Activated T-helper 17 cell treated with anti-CD3 and anti-CD28 coated beads, Interleukin-2, amount 50 U/mL, for 72 hours (primary cell): ENCODE measurements at regions not wholly inside any gene's neighbourhood (a gene's known extent, or its start where the extent isn't known, plus 50 kb on each side); places are given as distances from the start of the nearest gene placed in this dataset.

ENCODE experiments used
- ATAC-seq: fragments of 150-1000 bp; cut with Tn5 transposase; replicated peaks from 2 replicates; pipeline ENCODE4 v1.10.0; 2021; ENCODE audit warnings: mild to moderate bottlenecking, moderate library complexity
- H3K27ac Mint-ChIP-seq: one replicate; pipeline ENCODE4 v1.8.0; 2022; ENCODE audit warnings: mixed read lengths
- H3K27me3 Mint-ChIP-seq: one replicate; pipeline ENCODE4 v1.8.0; 2022; ENCODE audit warnings: mixed read lengths
- H3K36me3 Mint-ChIP-seq: one replicate; pipeline ENCODE4 v1.8.0; 2022; ENCODE audit warnings: low read depth, mild to moderate bottlenecking, mixed read lengths
- H3K4me1 Mint-ChIP-seq: one replicate; pipeline ENCODE4 v1.8.0; 2022; ENCODE audit warnings: mixed read lengths
- H3K4me3 Mint-ChIP-seq: one replicate; pipeline ENCODE4 v1.8.0; 2022; ENCODE audit warnings: mild to moderate bottlenecking, mixed read lengths
- H3K9me3 Mint-ChIP-seq: one replicate; pipeline ENCODE4 v1.8.0; 2022; ENCODE audit warnings: mixed read lengths

GRCh38 chr17:79255046-79255445 is 180.4 kb downstream of the ENGASE start:
- Mint-ChIP-seq H3K27ac (no peak overlapping the region), H3K27me3 (peaks cover 38% of the 10 kb centered on the region), H3K4me3 (no peak overlapping the region), H3K9me3 (no peaks in the 10 kb centered on the region), H3K4me1 (no peaks in the 10 kb centered on the region), H3K36me3 (no peaks in the 10 kb centered on the region)
- ATAC-seq, result no peak

GRCh38 chr17:79252886-79253285 is 178.3 kb downstream of the ENGASE start:
- H3K4me3 Mint-ChIP-seq, result no peak overlapping the region
- H3K27ac Mint-ChIP-seq, result no peak overlapping the region
- no peaks in the 10 kb centered on the region for H3K4me1 Mint-ChIP-seq
- peaks cover 39% of the 10 kb centered on the region for H3K27me3 Mint-ChIP-seq
- H3K9me3 Mint-ChIP-seq, result no peaks in the 10 kb centered on the region
- no peak for ATAC-seq
- no peaks in the 10 kb centered on the region for H3K36me3 Mint-ChIP-seq

- H3K36me3 Mint-ChIP-seq, result no peaks in the 10 kb centered on the region
- ATAC-seq, result no peak
Observed at GRCh38 chr17:79251824-79252223, 177.2 kb downstream of the ENGASE start.

GRCh38 chr17:79249929-79250521 is 175.4 kb downstream of the ENGASE start:
- Mint-ChIP-seq H3K27me3 (peaks cover 35% of the 10 kb centered on the region), H3K27ac (no peak overlapping the region), H3K9me3 (no peaks in the 10 kb centered on the region), H3K4me3 (no peak overlapping the region), H3K4me1 (no peaks in the 10 kb centered on the region), H3K36me3 (no peaks in the 10 kb centered on the region)
- no peak for ATAC-seq

More at GRCh38 chr17:79251824-79252223, 177.2 kb downstream of the ENGASE start:
- Mint-ChIP-seq H3K4me1 (no peaks in the 10 kb centered on the region), H3K27me3 (peaks cover 36% of the 10 kb centered on the region), H3K9me3 (no peaks in the 10 kb centered on the region), H3K4me3 (no peak overlapping the region), H3K27ac (no peak overlapping the region)

GRCh38 chr17:79248843-79249493 is 174.3 kb downstream of the ENGASE start:
- ATAC-seq, result no peak
- Mint-ChIP-seq H3K36me3 (no peaks in the 10 kb centered on the region), H3K9me3 (no peaks in the 10 kb centered on the region), H3K27me3 (peaks cover 35% of the 10 kb centered on the region), H3K4me3 (no peak overlapping the region), H3K4me1 (no peaks in the 10 kb centered on the region), H3K27ac (no peak overlapping the region)

- H3K27me3 Mint-ChIP-seq, result peaks cover 22% of the 10 kb centered on the region
- no peaks in the 10 kb centered on the region for H3K4me1 Mint-ChIP-seq
- no peak overlapping the region for H3K27ac Mint-ChIP-seq
- ATAC-seq, result no peak
- no peaks in the 10 kb centered on the region for H3K36me3 Mint-ChIP-seq
- no peak overlapping the region for H3K4me3 Mint-ChIP-seq
- H3K9me3 Mint-ChIP-seq, result no peaks in the 10 kb centered on the region
Observed at GRCh38 chr17:79246225-79247190, 171.9 kb downstream of the ENGASE start.

- Mint-ChIP-seq H3K36me3 (no peaks in the 10 kb centered on the region), H3K9me3 (no peaks in the 10 kb centered on the region), H3K27me3 (peaks cover 18% of the 10 kb centered on the region), H3K27ac (no peak overlapping the region), H3K4me1 (no peaks in the 10 kb centered on the region), H3K4me3 (no peak overlapping the region)
- no peak for ATAC-seq
Observed at GRCh38 chr17:79244665-79245064, 170.0 kb downstream of the ENGASE start.

GRCh38 chr17:79243996-79244395 is 169.4 kb downstream of the ENGASE start:
- H3K4me1 Mint-ChIP-seq, result no peaks in the 10 kb centered on the region
- no peaks in the 10 kb centered on the region for H3K36me3 Mint-ChIP-seq
- H3K27me3 Mint-ChIP-seq, result peaks cover 13% of the 10 kb centered on the region
- H3K4me3 Mint-ChIP-seq, result no peak overlapping the region
- H3K27ac Mint-ChIP-seq, result no peak overlapping the region
- H3K9me3 Mint-ChIP-seq, result no peaks in the 10 kb centered on the region
- ATAC-seq, result no peak

GRCh38 chr17:79243603-79243990 is 169.0 kb downstream of the ENGASE start:
- Mint-ChIP-seq H3K27me3 (peaks cover 13% of the 10 kb centered on the region), H3K27ac (no peak overlapping the region), H3K36me3 (no peaks in the 10 kb centered on the region), H3K4me1 (no peaks in the 10 kb centered on the region), H3K9me3 (no peaks in the 10 kb centered on the region), H3K4me3 (no peak overlapping the region)
- no peak for ATAC-seq

- no peak for ATAC-seq
- Mint-ChIP-seq H3K4me1 (no peaks in the 10 kb centered on the region), H3K9me3 (no peaks in the 10 kb centered on the region), H3K36me3 (no peaks in the 10 kb centered on the region), H3K27me3 (peaks cover 13% of the 10 kb centered on the region), H3K27ac (no peak overlapping the region), H3K4me3 (no peak overlapping the region)
Observed at GRCh38 chr17:79242873-79243602, 168.4 kb downstream of the ENGASE start.

GRCh38 chr17:79242393-79242792 is 167.8 kb downstream of the ENGASE start:
- H3K27me3 Mint-ChIP-seq, result peaks cover 13% of the 10 kb centered on the region
- H3K27ac Mint-ChIP-seq, result no peak overlapping the region
- no peaks in the 10 kb centered on the region for H3K36me3 Mint-ChIP-seq
- ATAC-seq, result no peak
- no peak overlapping the region for H3K4me3 Mint-ChIP-seq
- no peaks in the 10 kb centered on the region for H3K4me1 Mint-ChIP-seq
- H3K9me3 Mint-ChIP-seq, result no peaks in the 10 kb centered on the region

GRCh38 chr17:79241616-79242015 is 167.0 kb downstream of the ENGASE start:
- no peaks in the 10 kb centered on the region for H3K4me1 Mint-ChIP-seq
- no peaks in the 10 kb centered on the region for H3K36me3 Mint-ChIP-seq
- H3K4me3 Mint-ChIP-seq, result no peak overlapping the region
- ATAC-seq, result no peak
- H3K9me3 Mint-ChIP-seq, result no peaks in the 10 kb centered on the region
- H3K27me3 Mint-ChIP-seq, result peaks cover 13% of the 10 kb centered on the region
- no peak overlapping the region for H3K27ac Mint-ChIP-seq

GRCh38 chr17:79239205-79239604 is 164.6 kb downstream of the ENGASE start:
- H3K9me3 Mint-ChIP-seq, result no peaks in the 10 kb centered on the region
- H3K36me3 Mint-ChIP-seq, result no peaks in the 10 kb centered on the region
- H3K27ac Mint-ChIP-seq, result no peak overlapping the region
- ATAC-seq, result no peak
- no peaks in the 10 kb centered on the region for H3K4me1 Mint-ChIP-seq
- peaks cover 13% of the 10 kb centered on the region for H3K27me3 Mint-ChIP-seq
- no peak overlapping the region for H3K4me3 Mint-ChIP-seq

GRCh38 chr17:79237448-79238053 is 162.9 kb downstream of the ENGASE start:
- no peaks in the 10 kb centered on the region for H3K36me3 Mint-ChIP-seq

More at GRCh38 chr17:79237448-79238053, 162.9 kb downstream of the ENGASE start:
- Mint-ChIP-seq H3K9me3 (no peaks in the 10 kb centered on the region), H3K4me1 (no peaks in the 10 kb centered on the region), H3K27ac (no peak overlapping the region), H3K27me3 (peaks cover 11% of the 10 kb centered on the region), H3K4me3 (no peak overlapping the region)
- no peak for ATAC-seq
